AG04450 (cell line): ENCODE measurements at regions not wholly inside any gene's neighbourhood (a gene's known extent, or its start where the extent isn't known, plus 50 kb on each side); places are given as distances from the start of the nearest gene placed in this dataset.

Experiments
- CTCF ChIA-PET: fragments of 300-600, 350-600 bp; formaldehyde crosslinking; extraction: SDS; loops from one replicate; lab custom pipeline; 2022; ENCODE audit warnings: antibody characterized with exemption, inconsistent platforms; lab: Charles Lee
- POLR2A ChIA-PET: fragments of 350-600 bp; formaldehyde crosslinking; extraction: SDS; loops from one replicate; lab custom pipeline; 2021; ENCODE audit warnings: antibody characterized with exemption, inconsistent platforms; lab: Yijun Ruan, JAX
- DNase-seq: peaks from one replicate; pipeline ENCODE4 v3.0.0-alpha.2; 2011; ENCODE audit warnings: low read depth, low spot score
- H3K27ac ChIP-seq: one replicate; pipeline ENCODE4 v1.5.1; 2012; ENCODE audit warnings: low read depth, low read length, control low read depth
- H3K27me3 ChIP-seq: one replicate; pipeline ENCODE4 v1.6.0; 2012; ENCODE audit warnings: low read length; ENCODE audit not compliant: control insufficient read depth, insufficient read depth
- H3K4me3 ChIP-seq: 2 replicates; pipeline ENCODE4 v1.5.1; 2011; ENCODE audit warnings: mild to moderate bottlenecking, low read depth, low read length, control low read depth
- H3K9me3 ChIP-seq: 2 replicates; pipeline ENCODE4 v1.5.1; 2012; ENCODE audit warnings: low read length; ENCODE audit not compliant: control insufficient read depth, insufficient read depth
- TF ChIP-seq, protein P1 (sequence below): IDR thresholded peaks from 2 replicates; pipeline ENCODE4 v1.5.1; 2011; ENCODE audit warnings: low read depth, low read length, control low read depth, inconsistent platforms

DNA sequence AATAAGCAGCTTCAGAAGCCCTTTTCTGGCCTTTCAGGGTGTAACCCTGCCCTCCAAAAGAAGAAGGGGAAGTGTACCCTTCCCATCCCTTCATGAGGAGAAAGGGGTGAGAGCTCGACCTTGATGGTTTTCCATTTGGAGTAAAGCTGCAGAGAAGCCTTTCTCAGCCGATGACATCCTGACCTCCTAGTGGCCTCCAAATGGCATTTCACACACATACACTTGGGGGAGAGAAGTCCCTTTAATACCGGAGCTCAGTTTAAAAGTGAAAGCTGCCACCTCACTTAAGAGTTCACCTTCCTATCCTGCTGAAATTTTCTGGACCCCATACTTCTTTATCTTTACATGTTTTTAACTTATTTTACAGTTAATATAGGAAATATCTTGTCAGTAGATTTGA is 716.7 kb downstream of the DCDC2C start:
- Histone ChIP-seq H3K27ac (no peak overlapping the region), H3K27me3 (no peaks in the 10 kb centered on the region), H3K9me3 (peaks cover 44% of the 10 kb centered on the region), H3K4me3 (no peak overlapping the region)
- ChIA-PET CTCF (no interaction called here), POLR2A (no interaction called here)
- TF ChIP-seq, protein P1, sequence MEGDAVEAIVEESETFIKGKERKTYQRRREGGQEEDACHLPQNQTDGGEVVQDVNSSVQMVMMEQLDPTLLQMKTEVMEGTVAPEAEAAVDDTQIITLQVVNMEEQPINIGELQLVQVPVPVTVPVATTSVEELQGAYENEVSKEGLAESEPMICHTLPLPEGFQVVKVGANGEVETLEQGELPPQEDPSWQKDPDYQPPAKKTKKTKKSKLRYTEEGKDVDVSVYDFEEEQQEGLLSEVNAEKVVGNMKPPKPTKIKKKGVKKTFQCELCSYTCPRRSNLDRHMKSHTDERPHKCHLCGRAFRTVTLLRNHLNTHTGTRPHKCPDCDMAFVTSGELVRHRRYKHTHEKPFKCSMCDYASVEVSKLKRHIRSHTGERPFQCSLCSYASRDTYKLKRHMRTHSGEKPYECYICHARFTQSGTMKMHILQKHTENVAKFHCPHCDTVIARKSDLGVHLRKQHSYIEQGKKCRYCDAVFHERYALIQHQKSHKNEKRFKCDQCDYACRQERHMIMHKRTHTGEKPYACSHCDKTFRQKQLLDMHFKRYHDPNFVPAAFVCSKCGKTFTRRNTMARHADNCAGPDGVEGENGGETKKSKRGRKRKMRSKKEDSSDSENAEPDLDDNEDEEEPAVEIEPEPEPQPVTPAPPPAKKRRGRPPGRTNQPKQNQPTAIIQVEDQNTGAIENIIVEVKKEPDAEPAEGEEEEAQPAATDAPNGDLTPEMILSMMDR: no peak
- DNase-seq: no peak

DNA sequence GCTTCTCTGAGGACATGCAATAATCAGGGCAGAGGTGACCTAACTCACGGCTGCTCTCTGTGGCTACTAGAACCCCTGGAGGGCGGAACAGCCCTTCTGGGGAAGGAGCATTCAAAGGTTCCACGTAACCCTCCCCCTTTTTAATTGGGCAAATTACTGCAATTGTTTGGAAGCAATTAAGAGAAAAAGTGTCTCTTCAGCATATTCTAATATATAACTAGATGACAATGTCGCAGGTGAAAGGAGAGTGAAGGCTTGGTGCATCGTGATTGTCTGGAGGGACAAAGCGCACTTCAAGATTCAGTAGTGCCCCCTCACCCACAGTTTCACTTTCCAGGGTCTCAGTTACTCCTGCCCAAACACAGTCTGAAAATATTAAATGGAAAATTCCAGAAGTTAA is 720.8 kb downstream of the DCDC2C start:
- TF ChIP-seq, protein P1: no peak
- no peak for DNase-seq
- H3K9me3 ChIP-seq: peaks cover 42% of the 10 kb centered on the region
- POLR2A ChIA-PET: no interaction called here
- no peak overlapping the region for H3K4me3 ChIP-seq
- no peaks in the 10 kb centered on the region for H3K27me3 ChIP-seq
- H3K27ac ChIP-seq: no peak overlapping the region
- CTCF ChIA-PET: no interaction called here

DNA sequence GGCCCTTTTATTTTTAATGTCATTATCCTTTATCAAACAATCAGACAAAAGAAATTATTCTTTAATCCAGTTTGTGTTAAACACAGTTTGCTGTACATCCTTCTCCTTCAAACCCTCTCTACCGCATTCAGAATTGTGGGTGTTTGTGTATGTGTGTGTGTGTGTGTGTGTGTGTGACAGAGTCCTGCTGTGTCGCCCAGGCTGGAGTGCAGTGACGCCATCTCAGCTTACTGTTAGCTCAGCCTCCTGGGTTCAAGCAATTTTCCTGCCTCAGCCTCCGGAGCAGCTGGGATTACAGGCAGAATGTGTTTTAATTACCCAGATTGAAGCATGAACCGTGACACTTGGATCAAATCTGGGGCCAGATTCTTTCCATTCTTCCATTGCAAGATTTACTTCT is 723.7 kb downstream of the DCDC2C start:
- H3K27me3 ChIP-seq: no peaks in the 10 kb centered on the region
- H3K9me3 ChIP-seq: peaks cover 31% of the 10 kb centered on the region
- ChIA-PET POLR2A (no interaction called here), CTCF (no interaction called here)
- no peak overlapping the region for H3K27ac ChIP-seq
- no peak overlapping the region for H3K4me3 ChIP-seq
- DNase-seq: no peak
- TF ChIP-seq, protein P1: no peak

DNA sequence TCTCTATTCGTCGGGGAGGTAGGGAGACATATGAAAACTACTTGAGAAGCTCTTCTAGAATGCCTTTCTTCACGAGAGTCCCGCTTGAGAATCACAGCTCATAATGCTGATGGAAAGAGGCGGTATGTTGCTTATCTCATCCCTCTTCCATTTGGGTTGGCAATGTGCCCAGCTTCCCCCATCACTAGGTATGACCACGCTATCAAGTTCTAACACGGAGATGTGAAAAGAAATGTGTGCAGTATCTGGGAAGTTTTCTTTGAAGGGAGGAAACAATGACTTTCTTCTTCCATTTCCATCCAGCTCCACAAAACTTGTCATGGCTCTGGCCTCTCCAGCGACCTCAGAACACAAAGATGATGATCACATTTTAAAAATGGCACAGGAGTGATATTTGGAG is 742.4 kb downstream of the DCDC2C start:
- Histone ChIP-seq H3K27ac (no peak overlapping the region), H3K27me3 (no peaks in the 10 kb centered on the region), H3K4me3 (no peak overlapping the region), H3K9me3 (peaks cover 19% of the 10 kb centered on the region; the same call in 1 of the 2 replicates)
- DNase-seq: no peak
- ChIA-PET POLR2A (no interaction called here), CTCF (interaction anchor here (0.6 kb wide), 1 partner anchor 516 kb away, joined by 3 read pairs; no protein-coding TSS in a partner anchor)
- TF ChIP-seq, protein P1: no peak

DNA sequence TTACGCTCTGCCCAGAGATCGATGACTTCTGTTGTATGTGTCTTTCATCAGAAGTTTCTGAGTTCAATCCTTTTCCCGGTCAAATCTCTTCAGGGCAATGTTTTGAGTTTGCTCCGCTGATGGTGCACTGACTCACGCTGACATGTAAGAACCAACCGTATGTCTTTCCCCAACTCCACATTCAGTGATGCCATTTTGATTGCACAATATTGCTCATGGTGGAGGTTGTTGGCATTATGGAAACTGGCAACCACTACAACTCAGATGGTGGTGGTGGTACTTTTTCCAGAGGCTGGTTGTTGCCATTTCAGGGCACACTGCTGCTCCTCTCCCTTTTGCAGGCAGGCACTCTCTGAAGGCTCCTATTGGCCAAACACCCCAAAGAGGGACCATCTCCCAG is 751.5 kb downstream of the DCDC2C start:
- no peak for DNase-seq
- TF ChIP-seq, protein P1: no peak

More for the DNA sequence above, 751.5 kb downstream of the DCDC2C start:
- ChIA-PET CTCF (no interaction called here), POLR2A (no interaction called here)
- Histone ChIP-seq H3K27ac (no peak overlapping the region), H3K9me3 (peaks cover 5% of the 10 kb centered on the region; the same call in 1 of the 2 replicates), H3K27me3 (no peaks in the 10 kb centered on the region), H3K4me3 (no peak overlapping the region)
